H1 (cell line): ENCODE measurements at regions not wholly inside any gene's neighbourhood (a gene's known extent, or its start where the extent isn't known, plus 50 kb on each side); places are given as distances from the start of the nearest gene placed in this dataset.

Experiments
- CTCF ChIA-PET: fragments of 300-600 bp; sonication (Branson Sonifier 250); formaldehyde crosslinking; loops from one replicate; lab custom pipeline; 2021; ENCODE audit not compliant: partially characterized antibody; lab: Charles Lee
- POLR2A ChIA-PET: fragments of 300-600 bp; sonication (Branson Sonifier 250); formaldehyde crosslinking; loops from one replicate; lab custom pipeline; 2021; ENCODE audit warnings: inconsistent platforms; ENCODE audit not compliant: partially characterized antibody; lab: Charles Lee
- DNase-seq, 2 experiments: peaks; one replicate each; pipeline versions ENCODE4 v3.0.0 to v3.0.0-alpha.2; 2010 to 2022; ENCODE audit warnings: low spot score in 2 of 2, low read depth in 1 of 2, mixed read lengths in 1 of 2
- FAIRE-seq: peaks from 2 replicates; lab custom pipeline; 2011; peaks lifted over from hg19 to GRCh38; lab: Jason Lieb, UNC
- H2AFZ ChIP-seq: 2 replicates; pipeline ENCODE4 v1.8.1; 2012; ENCODE audit warnings: low read length, inconsistent platforms
- H2AK5ac ChIP-seq: 2 replicates; pipeline ENCODE4 v1.6.1; 2013; ENCODE audit warnings: low read depth, low read length
- H2BK120ac ChIP-seq: replicated peaks from 2 replicates; pipeline ENCODE3; 2013; ENCODE audit warnings: low read depth, low read length, inconsistent platforms
- H2BK12ac ChIP-seq: 2 replicates; pipeline ENCODE4 v1.6.1; 2013; ENCODE audit warnings: low read depth, low read length
- H2BK15ac ChIP-seq: 2 replicates; pipeline ENCODE4 v1.6.1; 2013; ENCODE audit warnings: low read length
- H2BK20ac ChIP-seq: 2 replicates; pipeline ENCODE4 v1.6.1; 2013; ENCODE audit warnings: low read length
- H2BK5ac ChIP-seq: 2 replicates; pipeline ENCODE4 v1.6.1; 2013; ENCODE audit warnings: low read depth, low read length
- H3K14ac ChIP-seq: 2 replicates; pipeline ENCODE4 v1.6.1; 2013; ENCODE audit warnings: inconsistent platforms; ENCODE audit not compliant: insufficient read length
- H3K18ac ChIP-seq: 2 replicates; pipeline ENCODE4 v1.6.1; 2013; ENCODE audit warnings: low read length; ENCODE audit errors: extremely low read depth
- H3K23ac ChIP-seq: 2 replicates; pipeline ENCODE4 v1.6.1; 2013; ENCODE audit warnings: inconsistent platforms; ENCODE audit not compliant: insufficient read length
- H3K23me2 ChIP-seq: 2 replicates; pipeline ENCODE4 v1.6.1; 2013; ENCODE audit warnings: low read depth, low read length
- H3K27ac ChIP-seq: 2 replicates; pipeline ENCODE4 v1.6.1; 2011; ENCODE audit warnings: low read depth, low read length, inconsistent platforms
- H3K27me3 ChIP-seq, 4 experiments: replicated peaks in 1 of 4; 1 replicate in 1 of 4; 2 replicates in 3 of 4; pipeline versions ENCODE4 v1.6.1 to v1.8.1; 2011 to 2013; ENCODE audit warnings: low read length in 3 of 4, mild to moderate bottlenecking in 3 of 4, inconsistent platforms in 2 of 4, mixed read lengths in 2 of 4, moderate library complexity in 1 of 4; ENCODE audit not compliant: control insufficient read depth in 3 of 4, insufficient read depth in 3 of 4; ENCODE audit errors: extremely low read depth in 1 of 4
- H3K36me3 ChIP-seq, 4 experiments: 2 replicates each; pipeline versions ENCODE4 v1.6.1 to v1.8.1; 2011 to 2013; ENCODE audit warnings: mild to moderate bottlenecking in 4 of 4, low read length in 3 of 4, moderate library complexity in 2 of 4, control low read depth in 1 of 4, inconsistent platforms in 1 of 4; ENCODE audit not compliant: insufficient read depth in 4 of 4, control insufficient read depth in 2 of 4
- H3K4ac ChIP-seq: replicated peaks from 2 replicates; pipeline ENCODE3; 2013; ENCODE audit warnings: low read length, low read depth, mixed read lengths, inconsistent platforms; ENCODE audit not compliant: insufficient read length
- H3K4me1 ChIP-seq, 4 experiments: replicated peaks in 1 of 4; 1 replicate in 1 of 4; 2 replicates in 3 of 4; pipeline versions ENCODE4 v1.6.1 to v1.8.1; 2011 to 2013; ENCODE audit warnings: low read length in 3 of 4, inconsistent platforms in 2 of 4, mixed read lengths in 1 of 4; ENCODE audit not compliant: insufficient read depth in 4 of 4, control insufficient read depth in 3 of 4
- H3K4me2 ChIP-seq, 2 experiments: 2 replicates each; pipeline versions ENCODE4 v1.6.1 to v1.8.1; 2011 to 2013; ENCODE audit warnings: low read depth in 2 of 2, low read length in 2 of 2, control low read depth in 1 of 2, inconsistent platforms in 1 of 2, mild to moderate bottlenecking in 1 of 2; ENCODE audit not compliant: insufficient read depth in 1 of 2
- H3K4me3 ChIP-seq, 4 experiments: fragments of 200-600, 300-600 bp in 1 of 4; sonication (generic), shearing (Covaris generic), sonication (Bioruptor Twin) in 1 of 4; 2 replicates each; pipeline versions ENCODE4 v1.5.1 to v1.8.1; 2011 to 2016; ENCODE audit warnings: low read length in 4 of 4, low read depth in 3 of 4, control low read depth in 2 of 4, inconsistent platforms in 2 of 4, mild to moderate bottlenecking in 2 of 4, mixed read lengths in 1 of 4, moderate library complexity in 1 of 4; ENCODE audit not compliant: insufficient read depth in 2 of 4; ENCODE audit errors: extremely low read depth in 1 of 4
- H3K56ac ChIP-seq: replicated peaks from 2 replicates; pipeline ENCODE3; 2013; ENCODE audit warnings: low read depth, mild to moderate bottlenecking, mixed read lengths, low read length, inconsistent platforms; ENCODE audit not compliant: insufficient read length
- H3K79me1 ChIP-seq: 2 replicates; pipeline ENCODE4 v1.6.1; 2013; ENCODE audit warnings: low read depth, low read length, control low read depth
- H3K79me2 ChIP-seq, 2 experiments: 2 replicates each; pipeline versions ENCODE4 v1.6.1 to v1.8.1; 2012 to 2013; ENCODE audit warnings: low read length in 2 of 2, mild to moderate bottlenecking in 2 of 2, inconsistent platforms in 1 of 2; ENCODE audit not compliant: insufficient read depth in 2 of 2, control insufficient read depth in 1 of 2
- H3K9ac ChIP-seq, 4 experiments: replicated peaks in 1 of 4; 1 replicate in 1 of 4; 2 replicates in 3 of 4; pipeline versions ENCODE4 v1.6.1 to v1.8.1; 2011 to 2013; ENCODE audit warnings: low read depth in 3 of 4, low read length in 3 of 4, control low read depth in 2 of 4, mild to moderate bottlenecking in 2 of 4, moderate library complexity in 2 of 4, inconsistent platforms in 1 of 4; ENCODE audit errors: extremely low read depth in 1 of 4
- H3K9me3 ChIP-seq, 2 experiments: 2 replicates each; pipeline versions ENCODE4 v1.6.1 to v1.8.1; 2012 to 2013; ENCODE audit warnings: mild to moderate bottlenecking in 2 of 2, moderate library complexity in 2 of 2, control low read depth in 1 of 2, inconsistent platforms in 1 of 2, low read depth in 1 of 2, low read length in 1 of 2, mixed read lengths in 1 of 2; ENCODE audit not compliant: insufficient read depth in 2 of 2
- H4K20me1 ChIP-seq, 2 experiments: replicated peaks in 1 of 2; 2 replicates each; pipeline versions ENCODE3 to v1.8.1; 2011 to 2013; ENCODE audit warnings: inconsistent platforms in 2 of 2, low read length in 2 of 2, mild to moderate bottlenecking in 1 of 2; ENCODE audit not compliant: insufficient read depth in 2 of 2, control insufficient read depth in 1 of 2
- H4K5ac ChIP-seq: 2 replicates; pipeline ENCODE4 v1.6.1; 2013; ENCODE audit warnings: low read length, low read depth, mixed read lengths, inconsistent platforms; ENCODE audit not compliant: insufficient read length
- H4K8ac ChIP-seq: 2 replicates; pipeline ENCODE4 v1.8.0; 2013; ENCODE audit warnings: mild to moderate bottlenecking, moderate library complexity, low read length, inconsistent platforms; ENCODE audit not compliant: insufficient read depth; ENCODE audit errors: extremely low read depth
- H4K91ac ChIP-seq: replicated peaks from 2 replicates; pipeline ENCODE3; 2013; ENCODE audit warnings: low read length, mixed read lengths, inconsistent platforms; ENCODE audit not compliant: insufficient read length
- BRCA1 ChIP-seq: IDR thresholded peaks from 2 replicates; pipeline ENCODE4 v1.6.1; 2012; ENCODE audit warnings: low read depth, low read length, improper control_type of control experiment
- CEBPB ChIP-seq: IDR thresholded peaks from 2 replicates; pipeline ENCODE4 v1.6.1; 2012; ENCODE audit warnings: low read depth, low read length
- CHD2 ChIP-seq: IDR thresholded peaks from 2 replicates; pipeline ENCODE4 v1.6.1; 2012; ENCODE audit warnings: low read length, improper control_type of control experiment
- CTBP2 ChIP-seq: IDR thresholded peaks from 2 replicates; pipeline ENCODE4 v1.7.0; 2011; ENCODE audit warnings: borderline replicate concordance, mild to moderate bottlenecking, moderate library complexity, mixed read lengths, low read length; ENCODE audit not compliant: insufficient read depth, insufficient read length
- FOSL1 ChIP-seq: IDR thresholded peaks from 2 replicates; pipeline ENCODE4 v1.6.1; 2011; ENCODE audit warnings: mild to moderate bottlenecking, low read depth, low read length, moderate library complexity; ENCODE audit not compliant: insufficient read depth
- GABPA ChIP-seq: IDR thresholded peaks from 2 replicates; pipeline ENCODE4 v1.6.1; 2011; ENCODE audit warnings: mild to moderate bottlenecking, low read length, moderate library complexity, borderline replicate concordance; ENCODE audit not compliant: insufficient read depth
- HDAC2 ChIP-seq, 2 experiments: fragments of 300-600 bp in 1 of 2; sonication (generic) in 1 of 2; IDR thresholded peaks; 2 replicates each; pipeline ENCODE4 v1.6.1; 2011 to 2012; ENCODE audit warnings: low read depth in 2 of 2, low read length in 2 of 2, mild to moderate bottlenecking in 2 of 2, moderate library complexity in 2 of 2, borderline replicate concordance in 1 of 2, inconsistent platforms in 1 of 2
- HDAC6 ChIP-seq: IDR thresholded peaks from one replicate; pipeline ENCODE4 v1.7.1; 2012; ENCODE audit warnings: low read depth, mild to moderate bottlenecking, inconsistent platforms, low read length, moderate library complexity
- KDM5A ChIP-seq: fragments of 200-600 bp; IDR thresholded peaks from 2 replicates; pipeline ENCODE4 v1.7.1; 2012; ENCODE audit warnings: mild to moderate bottlenecking, low read length, inconsistent platforms, mixed read lengths
- SIX5 ChIP-seq: IDR thresholded peaks from 2 replicates; pipeline ENCODE4 v1.6.1; 2011; ENCODE audit warnings: mild to moderate bottlenecking, low read depth, low read length
- WGBS, 2 experiments: shearing (Covaris generic) in 1 of 2; methylation state at CpG; one replicate each; pipeline versions ENCODE4 v1.1.6 to v1.1.7; 2013 to 2015; ENCODE audit warnings: low lambda C conversion rate in 2 of 2, mixed read lengths in 2 of 2, inconsistent platforms in 1 of 2, low coverage in 1 of 2, missing lambda C conversion rate in 1 of 2; ENCODE audit not compliant: insufficient replicate concordance in 2 of 2, insufficient coverage in 1 of 2, insufficient read length in 1 of 2; ENCODE audit errors: extremely low coverage in 1 of 2, missing lambda C conversion rate in 1 of 2; 5-methylcytosine and 5-hydroxymethylcytosine counted together
- TF ChIP-seq, protein P1 (sequence below): IDR thresholded peaks from 2 replicates; pipeline ENCODE4 v1.6.1; 2012; ENCODE audit warnings: inconsistent platforms

DNA sequence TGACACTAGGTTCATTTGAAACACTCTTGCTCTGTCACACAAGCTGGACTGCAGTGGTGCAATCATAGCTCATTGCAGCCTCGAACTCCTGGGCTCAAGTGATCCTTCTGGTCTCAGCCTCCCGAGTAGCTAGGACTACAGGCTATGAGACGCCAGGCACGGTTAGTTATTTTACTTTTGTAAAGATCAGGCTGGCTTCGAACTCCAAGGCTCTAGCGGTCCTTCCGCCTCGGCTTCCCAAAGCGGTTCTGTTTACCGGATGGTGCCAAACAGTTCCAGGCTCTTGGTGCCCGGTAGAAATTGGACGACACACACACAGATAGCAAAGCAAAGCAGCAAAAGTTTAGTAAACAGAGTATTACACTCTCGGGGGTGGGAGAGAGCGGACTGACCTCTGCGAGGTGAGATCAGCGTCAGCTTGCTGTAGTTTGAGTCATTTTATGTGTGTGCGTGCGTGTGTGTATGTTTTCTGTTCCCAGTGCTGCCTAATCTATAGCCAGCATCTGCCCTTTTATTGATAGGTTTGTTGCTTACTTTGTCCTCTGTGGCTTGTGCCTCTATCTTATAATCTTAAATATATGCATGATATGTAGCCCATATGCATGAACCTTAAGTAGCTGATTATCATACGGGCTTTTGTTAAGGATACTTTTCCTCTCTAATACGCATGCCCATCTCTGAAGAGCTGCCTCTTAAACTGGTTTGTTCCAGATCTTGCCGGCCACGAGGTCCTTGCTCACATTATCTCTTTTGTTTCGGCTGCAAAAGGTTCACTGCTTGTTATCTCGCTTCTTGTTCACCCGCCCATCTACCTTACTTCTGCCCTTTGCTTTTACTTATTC is 75.2 kb downstream of the OR2B2 start:
- Histone ChIP-seq H2BK5ac (peak overlapping the region; percentile 97), H3K27me3 (no peaks in the 10 kb centered on the region), H3K36me3 (no peaks in the 10 kb centered on the region), H2AK5ac (peak overlapping the region; percentile 94; the same call in 1 of the 2 replicates), H2AFZ (no peak overlapping the region), H2BK20ac (no peak overlapping the region), H3K4me3 (peak overlapping the region; percentile 77 to 96 (median 93)), H4K5ac (peak overlapping the region; percentile 89), H4K8ac (peak overlapping the region; percentile 90; the same call in 1 of the 2 replicates), H2BK15ac (0 out of 2 replicates have a peak overlapping the region, but pooled peaks have one; percentile 34), H4K20me1 (no peaks in the 10 kb centered on the region), H3K79me2 (peaks cover 0 to 15% of the 10 kb centered on the region in 2 experiments; a peak in 2 of 4 replicates), H2BK12ac (peak overlapping the region; percentile 97; the same call in 1 of the 2 replicates), H3K4me2 (peak overlapping the region; percentile 85 to 93), H3K56ac (peak overlapping the region; percentile 90), H3K18ac (peak overlapping the region; percentile 89), H4K91ac (peak overlapping the region; percentile 98), H3K14ac (no peak overlapping the region), H3K79me1 (no peaks in the 10 kb centered on the region), H3K23me2 (peaks cover 12% of the 10 kb centered on the region), H3K23ac (no peak overlapping the region), H3K9ac (peak overlapping the region; percentile 97 to 99 (median 98)), H3K4ac (peak overlapping the region; percentile 98), H3K9me3 (no peaks in the 10 kb centered on the region), H3K27ac (peak overlapping the region; percentile 98), H3K4me1 (peaks cover 0 to 5% (median 2%) of the 10 kb centered on the region in 4 experiments; a peak in 1 of 7 replicates), H2BK120ac (peak overlapping the region; percentile 16)
- 5% methylated on average over 25 of the region's 25 CpGs; no CpG with 5 or more reads in 1 of the 2 experiments for WGBS, 2 experiments
- FAIRE-seq (no peak), DNase-seq (peak in 1 of 2 experiments; percentile 56)
- CTCF ChIA-PET: interaction anchor here (1.0 to 2.1 kb wide), 8 partner anchors 15 to 56 kb away, joined by 3 to 7 read pairs (median 4); a partner anchor contains a TSS
- POLR2A ChIA-PET: interaction anchor here (0.7 to 15.8 kb wide), 38 partner anchors 7 to 1816 kb away, joined by 3 to 2035 read pairs (median 12); partner anchors contain the start of gene ZSCAN31
- no peak for TF ChIP-seq SIX5
- 0 out of 2 replicates have a peak, but pooled peaks have one; percentile 18 for TF ChIP-seq CEBPB
- TF ChIP-seq, protein P1, sequence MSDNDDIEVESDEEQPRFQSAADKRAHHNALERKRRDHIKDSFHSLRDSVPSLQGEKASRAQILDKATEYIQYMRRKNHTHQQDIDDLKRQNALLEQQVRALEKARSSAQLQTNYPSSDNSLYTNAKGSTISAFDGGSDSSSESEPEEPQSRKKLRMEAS: peak; percentile 83
- TF ChIP-seq KDM5A: no peak
- no peak for TF ChIP-seq GABPA
- TF ChIP-seq HDAC2 (IDR thresholded peaks at IDR 0.05; ENCODE audit: borderline replicate concordance in 1 of 2, low read depth in 2 of 2, low read length in 2 of 2): no peak
- no peak for TF ChIP-seq BRCA1
- no peak for TF ChIP-seq CHD2
- TF ChIP-seq HDAC6: no peak
- no peak for TF ChIP-seq FOSL1
- no peak for TF ChIP-seq CTBP2
